ENCODE measurements at regions not wholly inside any gene's neighbourhood (a gene's known extent, or its start where the extent isn't known, plus 50 kb on each side); places are given as distances from the start of the nearest gene placed in this dataset.

- no peak for DNase-seq
Measured at GRCh38 chr18:66727991-66728390, 124.1 kb upstream of the CDH19 start.

GRCh38 chr18:66724664-66725356 is 120.9 kb upstream of the CDH19 start:
- DNase-seq: no peak

GRCh38 chr18:66722671-66723070 is 118.8 kb upstream of the CDH19 start:
- no peak for DNase-seq

- DNase-seq: no peak
Measured at GRCh38 chr18:66708646-66709045, 104.8 kb upstream of the CDH19 start.

GRCh38 chr18:66707473-66707872 is 103.6 kb upstream of the CDH19 start:
- DNase-seq: no peak

- DNase-seq: no peak
Measured at GRCh38 chr18:66695281-66695680, 91.4 kb upstream of the CDH19 start.

GRCh38 chr18:66694852-66695251 is 91.0 kb upstream of the CDH19 start:
- DNase-seq: no peak

GRCh38 chr18:66687635-66688034 is 83.7 kb upstream of the CDH19 start:
- DNase-seq: no peak

GRCh38 chr18:66682855-66683322 is 79.0 kb upstream of the CDH19 start:
- no peak for DNase-seq

GRCh38 chr18:66676699-66677098 is 72.8 kb upstream of the CDH19 start:
- DNase-seq: no peak

- no peak for DNase-seq
Measured at GRCh38 chr18:66674286-66674685, 70.4 kb upstream of the CDH19 start.

- DNase-seq: no peak
Measured at GRCh38 chr18:66668706-66669105, 64.8 kb upstream of the CDH19 start.

GRCh38 chr18:66662632-66663031 is 58.7 kb upstream of the CDH19 start:
- no peak for DNase-seq

- DNase-seq: no peak
Measured at GRCh38 chr18:66655407-66655806, 51.5 kb upstream of the CDH19 start.
